ENCODE measurements at regions not wholly inside any gene's neighbourhood (a gene's known extent, or its start where the extent isn't known, plus 50 kb on each side); places are given as distances from the start of the nearest gene placed in this dataset.
A peak's percentile ranks its signal among the peaks of the same experiment; 100 is the strongest.
"Not testable (repeated sequence)": the region's sequence is repeated elsewhere in the genome, so short reads cannot be mapped to it uniquely, and the experiment has no call there.

GRCh38 chr5:110872200-110872599, 133.4 kb downstream of the SLC25A46 start:
- DNase-seq (ENCODE audit: low spot score): no peak

GRCh38 chr5:110872963-110873362, 134.2 kb downstream of the SLC25A46 start:
- no peak for DNase-seq (ENCODE audit: low spot score)

- no peak for DNase-seq (ENCODE audit: low spot score)
Measured at GRCh38 chr5:110873773-110874437, 135.1 kb downstream of the SLC25A46 start.

- not testable (repeated sequence) for DNase-seq (ENCODE audit: low spot score)
Measured at GRCh38 chr5:110875115-110875514, 136.3 kb downstream of the SLC25A46 start.

GRCh38 chr5:110878115-110878514, 139.3 kb downstream of the SLC25A46 start:
- no peak for DNase-seq (ENCODE audit: low spot score)

- no peak for DNase-seq (ENCODE audit: low spot score)
Measured at GRCh38 chr5:110879675-110880074, 140.9 kb downstream of the SLC25A46 start.

- DNase-seq (ENCODE audit: low spot score): peak; percentile 34
Measured at GRCh38 chr5:110880413-110880812, 141.6 kb downstream of the SLC25A46 start.

- no peak for DNase-seq (ENCODE audit: low spot score)
Measured at GRCh38 chr5:110884005-110884404, 145.2 kb downstream of the SLC25A46 start.

- DNase-seq (ENCODE audit: low spot score): not testable (repeated sequence)
Measured at GRCh38 chr5:110887170-110887569, 148.4 kb downstream of the SLC25A46 start.

GRCh38 chr5:110893854-110894483, 155.2 kb downstream of the SLC25A46 start:
- not testable (repeated sequence) for DNase-seq (ENCODE audit: low spot score)

- DNase-seq (ENCODE audit: low spot score): no peak
Measured at GRCh38 chr5:110894805-110895204, 156.0 kb downstream of the SLC25A46 start.

GRCh38 chr5:110896901-110897300, 158.1 kb downstream of the SLC25A46 start:
- DNase-seq (ENCODE audit: low spot score): no peak

- no peak for DNase-seq (ENCODE audit: low spot score)
Measured at GRCh38 chr5:110899566-110900412, 161.0 kb downstream of the SLC25A46 start.

GRCh38 chr5:110900829-110901228, 162.0 kb downstream of the SLC25A46 start:
- DNase-seq (ENCODE audit: low spot score): no peak

GRCh38 chr5:110903966-110904365, 165.2 kb downstream of the SLC25A46 start:
- DNase-seq (ENCODE audit: low spot score): no peak

GRCh38 chr5:110908848-110909247, 162.7 kb upstream of the TSLP start:
- no peak for DNase-seq (ENCODE audit: low spot score)

GRCh38 chr5:110909415-110909814, 162.1 kb upstream of the TSLP start:
- no peak for DNase-seq (ENCODE audit: low spot score)

- DNase-seq (ENCODE audit: low spot score): no peak
Measured at GRCh38 chr5:110909950-110910349, 161.6 kb upstream of the TSLP start.

- no peak for DNase-seq (ENCODE audit: low spot score)
Measured at GRCh38 chr5:110913221-110913620, 158.3 kb upstream of the TSLP start.

- DNase-seq (ENCODE audit: low spot score): peak; percentile 63
Measured at GRCh38 chr5:110916381-110917049, 155.0 kb upstream of the TSLP start.

GRCh38 chr5:110917161-110917875, 154.2 kb upstream of the TSLP start:
- no peak for DNase-seq (ENCODE audit: low spot score)

Measured in mucosa of gallbladder (tissue), 1 donor.